HFF-Myc (cell line): ENCODE measurements at regions not wholly inside any gene's neighbourhood (a gene's known extent, or its start where the extent isn't known, plus 50 kb on each side); places are given as distances from the start of the nearest gene placed in this dataset.
"Not testable (repeated sequence)": the region's sequence is repeated elsewhere in the genome, so short reads cannot be mapped to it uniquely, and the experiment has no call there.

Experiments used
- DNase-seq: peaks from one replicate; pipeline ENCODE4 v3.0.0-alpha.2; 2011; ENCODE audit warnings: low read depth; ENCODE audit errors: extremely low read depth
- H3K4me3 ChIP-seq: replicated peaks from 2 replicates; pipeline ENCODE4 v1.5.1; 2011; ENCODE audit warnings: low read depth, mild to moderate bottlenecking, control low read depth, low read length
- TF ChIP-seq, protein P1 (sequence below): IDR thresholded peaks from 2 replicates; pipeline ENCODE4 v1.5.1; 2012; ENCODE audit warnings: mild to moderate bottlenecking, low read depth, low read length, control low read depth; ENCODE audit errors: missing control alignments

DNA sequence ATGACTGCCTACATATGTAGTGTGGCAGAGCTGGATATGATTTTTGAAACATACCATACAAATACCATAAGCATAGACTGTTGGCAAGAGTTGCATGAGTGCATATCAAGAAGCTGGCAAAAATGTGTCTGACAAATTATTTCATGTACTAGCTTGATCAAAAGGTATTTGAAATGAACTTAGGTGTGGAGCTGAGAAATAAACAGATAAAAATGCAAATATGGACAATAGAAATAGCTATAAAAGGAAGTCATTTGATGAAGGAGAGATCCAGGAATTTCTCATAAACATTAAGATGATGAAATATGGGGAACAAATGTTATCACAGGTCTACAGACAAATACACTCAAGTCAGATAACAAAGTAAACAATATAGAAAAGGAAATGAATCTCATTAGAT is 609.1 kb downstream of the PTPRC start:
- TF ChIP-seq, protein P1, sequence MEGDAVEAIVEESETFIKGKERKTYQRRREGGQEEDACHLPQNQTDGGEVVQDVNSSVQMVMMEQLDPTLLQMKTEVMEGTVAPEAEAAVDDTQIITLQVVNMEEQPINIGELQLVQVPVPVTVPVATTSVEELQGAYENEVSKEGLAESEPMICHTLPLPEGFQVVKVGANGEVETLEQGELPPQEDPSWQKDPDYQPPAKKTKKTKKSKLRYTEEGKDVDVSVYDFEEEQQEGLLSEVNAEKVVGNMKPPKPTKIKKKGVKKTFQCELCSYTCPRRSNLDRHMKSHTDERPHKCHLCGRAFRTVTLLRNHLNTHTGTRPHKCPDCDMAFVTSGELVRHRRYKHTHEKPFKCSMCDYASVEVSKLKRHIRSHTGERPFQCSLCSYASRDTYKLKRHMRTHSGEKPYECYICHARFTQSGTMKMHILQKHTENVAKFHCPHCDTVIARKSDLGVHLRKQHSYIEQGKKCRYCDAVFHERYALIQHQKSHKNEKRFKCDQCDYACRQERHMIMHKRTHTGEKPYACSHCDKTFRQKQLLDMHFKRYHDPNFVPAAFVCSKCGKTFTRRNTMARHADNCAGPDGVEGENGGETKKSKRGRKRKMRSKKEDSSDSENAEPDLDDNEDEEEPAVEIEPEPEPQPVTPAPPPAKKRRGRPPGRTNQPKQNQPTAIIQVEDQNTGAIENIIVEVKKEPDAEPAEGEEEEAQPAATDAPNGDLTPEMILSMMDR, result no peak
- no peak overlapping the region for H3K4me3 ChIP-seq
- DNase-seq, result no peak

DNA sequence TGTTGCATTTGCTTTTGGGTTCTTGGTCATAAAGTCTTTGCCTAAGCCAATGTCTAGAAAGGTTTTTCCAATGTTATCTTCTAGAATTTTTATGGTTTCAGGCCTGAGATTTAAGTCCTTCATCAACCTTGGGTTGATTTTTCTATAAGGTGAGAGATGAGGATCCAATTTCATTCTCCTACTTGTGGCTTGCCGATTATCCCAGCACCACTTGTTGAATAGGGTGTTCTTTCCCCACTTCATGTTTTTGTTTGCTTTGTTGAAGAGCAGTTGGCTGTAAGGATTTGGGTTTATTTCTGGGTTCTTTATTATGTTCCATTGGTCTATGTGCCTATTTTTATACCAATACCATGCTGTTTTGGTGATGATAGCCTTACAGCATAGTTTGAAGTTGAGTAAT is 615.2 kb downstream of the PTPRC start:
- not testable (repeated sequence) for DNase-seq

DNA sequence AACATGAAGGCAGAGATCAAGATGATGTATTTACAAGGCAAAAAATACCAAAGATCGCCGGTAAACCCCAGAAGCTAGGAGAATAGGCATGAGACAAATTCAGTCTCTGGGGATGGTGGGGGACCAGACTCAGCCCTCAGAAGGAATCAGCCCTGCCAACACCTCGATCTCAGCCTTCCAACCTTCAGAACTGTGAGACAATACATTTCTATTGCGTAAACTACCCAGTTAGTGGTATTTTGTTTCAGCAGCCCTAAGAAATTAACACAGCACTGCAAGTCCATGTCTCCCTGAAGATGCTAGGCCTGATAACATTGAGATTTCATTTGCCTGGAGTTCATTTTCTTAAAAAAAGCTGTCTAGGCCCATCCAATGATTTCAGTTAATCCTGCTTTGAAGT is 622.5 kb downstream of the PTPRC start:
- DNase-seq, result no peak
- TF ChIP-seq, protein P1, result no peak
- H3K4me3 ChIP-seq, result no peak overlapping the region

More for the DNA sequence above, 615.2 kb downstream of the PTPRC start:
- not testable (repeated sequence) for H3K4me3 ChIP-seq

DNA sequence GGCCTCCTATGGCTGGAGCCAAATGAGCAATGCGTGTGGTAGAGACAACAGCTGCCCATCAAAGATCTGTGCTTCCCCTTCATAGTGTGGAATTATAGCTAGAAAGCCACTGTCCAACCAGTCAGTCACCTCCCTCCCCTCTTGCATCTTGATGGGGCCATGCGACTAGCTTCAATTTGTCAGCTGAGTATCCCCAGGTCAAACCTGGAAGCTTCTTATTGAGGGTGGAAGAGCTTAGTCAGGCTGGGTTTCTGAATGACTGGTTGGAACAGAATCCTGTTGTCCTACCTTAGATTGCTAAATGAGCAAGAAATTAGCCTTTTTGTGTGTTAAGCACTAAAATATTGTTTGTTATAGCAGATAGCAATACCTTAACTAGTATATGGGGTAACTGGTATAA is 625.4 kb downstream of the PTPRC start:
- TF ChIP-seq, protein P1, result no peak
- H3K4me3 ChIP-seq, result no peak overlapping the region
- DNase-seq, result no peak

DNA sequence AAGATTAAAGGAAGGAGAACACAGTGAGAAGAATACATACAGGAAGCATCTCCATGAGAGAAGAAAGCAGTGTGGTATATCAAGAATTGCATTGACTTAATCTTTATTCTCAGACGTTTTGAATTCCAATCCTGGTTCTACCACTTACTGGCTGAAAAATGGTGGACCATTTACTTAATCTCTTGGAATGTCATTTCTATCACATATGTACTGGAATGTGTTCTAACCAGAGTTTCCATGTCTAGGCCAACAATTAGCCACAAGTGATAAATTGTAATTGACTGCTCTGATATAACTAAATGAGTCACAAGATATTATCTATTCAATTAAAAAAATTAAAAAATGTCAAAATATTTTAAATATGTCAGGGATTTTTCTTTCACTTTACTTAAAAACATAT is 626.1 kb downstream of the PTPRC start:
- TF ChIP-seq, protein P1, result no peak
- H3K4me3 ChIP-seq, result no peak overlapping the region
- DNase-seq, result no peak

DNA sequence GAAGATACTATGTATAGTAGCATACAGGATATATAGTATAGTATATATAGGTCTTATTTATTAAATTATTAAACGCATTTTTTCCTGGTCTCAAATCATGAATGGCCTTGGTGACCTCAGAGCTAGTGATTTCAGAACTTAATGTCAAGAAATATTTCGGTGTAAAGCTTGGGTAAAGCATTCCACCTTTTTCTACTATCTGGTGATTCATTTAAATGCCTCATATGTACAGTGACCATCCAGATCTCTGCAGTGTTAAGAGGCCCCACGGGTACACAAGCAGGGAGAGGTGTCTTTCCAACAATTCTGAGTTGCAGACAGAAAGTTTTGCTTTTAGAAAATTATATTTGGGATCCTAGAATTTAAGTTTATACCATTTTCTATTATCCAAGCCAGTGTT is 626.5 kb downstream of the PTPRC start:
- no peak for DNase-seq
- TF ChIP-seq, protein P1, result no peak
- no peak overlapping the region for H3K4me3 ChIP-seq

DNA sequence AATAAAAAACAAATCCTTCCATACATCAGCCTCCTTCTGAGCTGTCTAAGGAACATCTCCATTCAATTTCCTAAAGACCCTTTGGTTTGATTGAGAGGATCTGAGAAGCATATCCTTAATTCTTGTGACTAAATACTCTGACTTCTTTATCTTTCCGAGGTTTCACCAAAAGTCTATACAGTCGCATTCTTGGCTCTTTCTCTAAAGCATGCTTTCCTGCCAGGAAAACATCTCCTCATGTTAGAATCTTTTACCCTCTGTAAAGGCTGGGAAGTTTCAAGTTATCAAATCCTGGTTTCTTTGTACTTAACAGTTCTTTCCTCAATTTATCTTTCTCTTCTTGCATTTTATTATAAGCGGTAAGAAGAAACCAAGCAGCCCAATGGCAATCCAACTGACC is 630.4 kb downstream of the PTPRC start:
- H3K4me3 ChIP-seq, result no peak overlapping the region
- no peak for DNase-seq
- TF ChIP-seq, protein P1, result no peak
